Heart right ventricle (tissue), 16 donors: ENCODE measurements at regions not wholly inside any gene's neighbourhood (a gene's known extent, or its start where the extent isn't known, plus 50 kb on each side); places are given as distances from the start of the nearest gene placed in this dataset.

Experiments
- ATAC-seq, 8 donors: fragments of 200-7000 bp; cut with Tn5 transposase; one replicate each; pipeline ENCODE4 v1.9.1; 2020; ENCODE audit warnings: mild to moderate bottlenecking in 8 of 8, moderate library complexity in 8 of 8, moderate number of reproducible peaks in 1 of 8
- DNase-seq, 2 donors: peaks; one replicate each; pipeline ENCODE4 v3.0.0-alpha.2; 2020
- H3K27ac ChIP-seq, 10 donors: fragments of 200-600 bp; sonication (generic) in 2 of 10; one replicate each; pipeline versions ENCODE4 v1.5.0 to v1.8.0; 2020 to 2022; ENCODE audit warnings: mild to moderate bottlenecking in 3 of 10
- H3K27me3 ChIP-seq, 7 donors: fragments of 200-600 bp; one replicate each; pipeline ENCODE4 v1.8.0; 2021 to 2022; ENCODE audit warnings: mild to moderate bottlenecking in 2 of 7
- H3K36me3 ChIP-seq, 9 donors: fragments of 200-600 bp; sonication (generic) in 1 of 9; one replicate each; pipeline versions ENCODE4 v1.5.0 to v1.8.0; 2020 to 2022; ENCODE audit warnings: mild to moderate bottlenecking in 2 of 9
- H3K4me1 ChIP-seq, 9 donors: fragments of 200-600 bp; sonication (generic) in 1 of 9; one replicate each; pipeline versions ENCODE4 v1.5.0 to v1.8.0; 2020 to 2022; ENCODE audit warnings: mild to moderate bottlenecking in 4 of 9
- H3K4me3 ChIP-seq, 10 donors: fragments of 200-600 bp; sonication (generic) in 2 of 10; one replicate each; pipeline versions ENCODE4 v1.5.0 to v1.8.0; 2020 to 2022; ENCODE audit warnings: mild to moderate bottlenecking in 7 of 10, moderate library complexity in 2 of 10
- H3K9me3 ChIP-seq, 11 donors: fragments of 200-600 bp in 10 of 11; sonication (generic) in 2 of 11; one replicate each; pipeline versions ENCODE4 v1.5.0 to v1.8.0; 2013 to 2022; ENCODE audit warnings: mild to moderate bottlenecking in 2 of 11, control low read depth in 1 of 11, moderate library complexity in 1 of 11
- CTCF ChIP-seq, 9 donors: fragments of 200-600 bp; sonication (generic) in 2 of 9; IDR thresholded peaks; one replicate each; pipeline versions ENCODE4 v1.5.0 to v1.8.0; 2021 to 2022; ENCODE audit warnings: antibody characterized with exemption in 9 of 9, mild to moderate bottlenecking in 5 of 9, moderate library complexity in 1 of 9
- WGBS, 2 donors: extraction: QIAGEN DNeasy Blood & Tissue Kit; methylation state at CpG; one replicate each; pipeline ENCODE4 v1.1.7; 2013; ENCODE audit warnings: inconsistent platforms in 1 of 2; 5-methylcytosine and 5-hydroxymethylcytosine counted together
- intact Hi-C, 10 donors: fragments of 100-400 bp; cut with DNase I; formaldehyde crosslinking; loops; one replicate each; pipeline versions ENCODE4 v1.11.1 to v1.14.2; 2022
- donor health status: Arrhythmogenic right ventricular cardiomyopathy.
- donor health status: ischemic (EF 13 %, LVEDD 7.1; RV severe dilation, severe dysfunction).
- donor health status: healthy with polysubstance abuse.
- donor health status: DM: no; HTN: yes; CAD: no.
- donor health status: DM: no; HTN: no; CAD: no.
- donor health status: ischemic (EF 25% LVEDD 6.9; RV normal size, moderate dysfunction).
- donor health status: ischemic (EF 25% LVEDD 5.7; RV mildly dilated, moderate dysfunction).
- donor health status: healthy.
- donor health status: DM: yes; HTN: yes; CAD: no.
- donor health status: Ischemic cardiomyopathy.
- donor health status: ischemic (EF 35%, LVEDD 5.7; RV mildly dilated, moderate dysfunction).
- donor health status: nonischemic (EF 11% LVEDD 7.7; RV severe dilation, severe dysfunction).
- donor health status: DM: yes; HTN: yes; CAD: no.
- donor health status: PGD.
- donor health status: ischemic (EF 29% LVEDD 5.4; RV normal size, mild dysfunction).
- donor health status: nonischemic (EF 23%, LVEDD 6.1; RV moderate dilation, normal function).

GRCh38 chr4:125484912-125485311 is 170.2 kb downstream of the FAT4 start:
- intact Hi-C loops: loop anchor here in 1 of 10 donors (10.0 kb wide), 1 partner anchor 170 kb away; the partner anchor contains the start of gene FAT4
- Histone ChIP-seq H3K4me3 (no peak overlapping the region), H3K36me3 (peaks cover 0 to 94% (median 12%) of the 10 kb centered on the region in 9 donors), H3K4me1 (peaks cover 0 to 5% (median 0%) of the 10 kb centered on the region in 9 donors), H3K9me3 (no peaks in the 10 kb centered on the region), H3K27me3 (no peaks in the 10 kb centered on the region), H3K27ac (no peak overlapping the region)
- DNase-seq (no peak), ATAC-seq (no peak)
- TF ChIP-seq CTCF (IDR thresholded peaks at IDR 0.05): no peak
- WGBS, 2 donors: 96 to 97% methylated on average over 3 of the region's 3 CpGs

DNA sequence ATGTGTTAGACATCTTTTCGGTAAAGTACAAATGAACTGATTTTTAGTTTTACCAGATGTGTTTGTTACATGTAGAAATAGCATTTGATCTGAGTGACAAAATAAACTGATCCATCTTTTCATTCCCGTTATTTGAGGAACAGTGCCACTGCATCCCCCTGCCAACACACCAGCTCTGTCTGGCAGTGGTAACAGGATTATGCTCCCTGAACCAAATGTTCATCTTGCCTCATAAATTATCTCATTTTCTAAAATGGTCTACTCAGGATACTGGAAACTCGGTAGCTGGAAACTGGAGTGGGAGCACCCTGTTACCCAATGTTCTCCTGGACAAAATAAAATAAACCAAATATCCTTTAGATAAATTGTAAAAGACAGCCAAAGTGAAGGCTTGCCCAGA is 171.6 kb downstream of the FAT4 start:
- peaks cover 0 to 5% (median 0%) of the 10 kb centered on the region in 9 donors for H3K4me1 ChIP-seq
- peak in 1 of 8 donors; percentile 70 for ATAC-seq
- no peak overlapping the region for H3K27ac ChIP-seq
- no peaks in the 10 kb centered on the region for H3K27me3 ChIP-seq
- H3K36me3 ChIP-seq: peaks cover 0 to 96% (median 18%) of the 10 kb centered on the region in 9 donors
- H3K9me3 ChIP-seq: no peaks in the 10 kb centered on the region
- H3K4me3 ChIP-seq: no peak overlapping the region
- intact Hi-C loops: loop anchor here in 1 of 10 donors (10.0 kb wide), 1 partner anchor 172 kb away; the partner anchor contains the start of gene FAT4
- no peak for TF ChIP-seq CTCF (IDR thresholded peaks at IDR 0.05)
- DNase-seq: no peak
- 74 to 91% methylated on average over 3 of the region's 3 CpGs for WGBS, 2 donors

DNA sequence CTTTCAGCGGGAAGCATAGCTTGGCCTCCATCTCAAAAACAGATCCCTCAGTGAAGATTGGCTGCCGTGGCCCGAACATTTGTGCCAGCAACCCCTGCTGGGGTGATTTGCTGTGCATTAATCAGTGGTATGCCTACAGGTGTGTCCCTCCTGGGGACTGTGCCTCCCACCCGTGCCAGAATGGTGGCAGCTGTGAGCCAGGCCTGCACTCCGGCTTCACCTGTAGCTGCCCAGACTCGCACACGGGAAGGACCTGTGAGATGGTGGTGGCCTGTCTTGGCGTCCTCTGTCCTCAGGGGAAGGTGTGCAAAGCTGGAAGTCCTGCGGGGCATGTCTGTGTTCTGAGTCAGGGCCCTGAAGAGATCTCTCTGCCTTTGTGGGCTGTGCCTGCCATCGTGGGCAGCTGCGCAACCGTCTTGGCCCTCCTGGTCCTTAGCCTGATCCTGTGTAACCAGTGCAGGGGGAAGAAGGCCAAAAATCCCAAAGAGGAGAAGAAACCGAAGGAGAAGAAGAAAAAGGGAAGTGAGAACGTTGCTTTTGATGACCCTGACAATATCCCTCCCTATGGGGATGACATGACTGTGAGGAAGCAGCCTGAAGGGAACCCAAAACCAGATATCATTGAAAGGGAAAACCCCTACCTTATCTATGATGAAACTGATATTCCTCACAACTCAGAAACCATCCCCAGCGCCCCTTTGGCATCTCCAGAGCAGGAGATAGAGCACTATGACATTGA is 175.4 kb downstream of the FAT4 start:
- no peak for DNase-seq
- H3K9me3 ChIP-seq: no peaks in the 10 kb centered on the region

GRCh38 chr4:125492957-125493356 is 178.2 kb downstream of the FAT4 start:
- Histone ChIP-seq H3K27ac (no peak overlapping the region), H3K9me3 (no peaks in the 10 kb centered on the region), H3K4me1 (peaks cover 0 to 5% (median 0%) of the 10 kb centered on the region in 9 donors), H3K36me3 (peaks cover 0 to 40% (median 15%) of the 10 kb centered on the region in 9 donors), H3K4me3 (no peak overlapping the region), H3K27me3 (no peaks in the 10 kb centered on the region)
- ATAC-seq: no peak
- WGBS, 2 donors: 81 to 91% methylated on average over 1 of the region's 1 CpG
- TF ChIP-seq CTCF (IDR thresholded peaks at IDR 0.05): no peak
- intact Hi-C loops: no loop called here
- DNase-seq: no peak

More for the DNA sequence above, 175.4 kb downstream of the FAT4 start:
- 94 to 96% methylated on average over 15 of the region's 15 CpGs for WGBS, 2 donors
- H3K36me3 ChIP-seq: peaks cover 0 to 66% (median 15%) of the 10 kb centered on the region in 9 donors
- intact Hi-C loops: loop anchor here in 1 of 10 donors (10.0 kb wide), 1 partner anchor 175 kb away; the partner anchor contains the start of gene FAT4
- peaks cover 0 to 5% (median 0%) of the 10 kb centered on the region in 9 donors for H3K4me1 ChIP-seq
- TF ChIP-seq CTCF (IDR thresholded peaks at IDR 0.05): no peak
- ATAC-seq: no peak
- H3K27me3 ChIP-seq: no peaks in the 10 kb centered on the region
- H3K27ac ChIP-seq: no peak overlapping the region
- H3K4me3 ChIP-seq: no peak overlapping the region
